ENCODE measurements at regions not wholly inside any gene's neighbourhood (a gene's known extent, or its start where the extent isn't known, plus 50 kb on each side); places are given as distances from the start of the nearest gene placed in this dataset.
"Not testable (repeated sequence)": the region's sequence is repeated elsewhere in the genome, so short reads cannot be mapped to it uniquely, and the experiment has no call there.

DNA sequence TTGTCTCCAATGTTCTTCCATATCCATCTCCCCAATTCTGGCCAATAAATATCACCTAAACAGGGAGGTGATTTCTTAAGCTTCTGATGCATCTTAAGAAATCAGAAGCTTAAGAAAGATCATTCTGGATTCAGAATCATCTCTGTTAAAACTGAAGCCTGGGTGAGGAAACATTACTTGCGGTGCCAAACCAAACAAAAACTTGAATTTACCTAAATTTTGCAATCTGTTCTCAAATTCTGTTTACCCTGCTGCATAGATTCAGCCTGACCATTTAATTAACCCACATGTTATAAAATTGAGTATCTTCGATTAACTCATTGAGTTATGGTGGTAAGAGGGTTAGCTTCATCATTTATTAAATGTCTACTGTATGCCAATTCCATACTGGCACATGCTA, 204.4 kb upstream of the ZNF385D start:
- TF ChIP-seq, protein P1, sequence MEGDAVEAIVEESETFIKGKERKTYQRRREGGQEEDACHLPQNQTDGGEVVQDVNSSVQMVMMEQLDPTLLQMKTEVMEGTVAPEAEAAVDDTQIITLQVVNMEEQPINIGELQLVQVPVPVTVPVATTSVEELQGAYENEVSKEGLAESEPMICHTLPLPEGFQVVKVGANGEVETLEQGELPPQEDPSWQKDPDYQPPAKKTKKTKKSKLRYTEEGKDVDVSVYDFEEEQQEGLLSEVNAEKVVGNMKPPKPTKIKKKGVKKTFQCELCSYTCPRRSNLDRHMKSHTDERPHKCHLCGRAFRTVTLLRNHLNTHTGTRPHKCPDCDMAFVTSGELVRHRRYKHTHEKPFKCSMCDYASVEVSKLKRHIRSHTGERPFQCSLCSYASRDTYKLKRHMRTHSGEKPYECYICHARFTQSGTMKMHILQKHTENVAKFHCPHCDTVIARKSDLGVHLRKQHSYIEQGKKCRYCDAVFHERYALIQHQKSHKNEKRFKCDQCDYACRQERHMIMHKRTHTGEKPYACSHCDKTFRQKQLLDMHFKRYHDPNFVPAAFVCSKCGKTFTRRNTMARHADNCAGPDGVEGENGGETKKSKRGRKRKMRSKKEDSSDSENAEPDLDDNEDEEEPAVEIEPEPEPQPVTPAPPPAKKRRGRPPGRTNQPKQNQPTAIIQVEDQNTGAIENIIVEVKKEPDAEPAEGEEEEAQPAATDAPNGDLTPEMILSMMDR (IDR thresholded peaks at IDR 0.05), result no peak
- no peak for TF ChIP-seq POLR2A (IDR thresholded peaks at IDR 0.05)
- no peaks in the 10 kb centered on the region for H3K4me1 ChIP-seq
- no peaks in the 10 kb centered on the region for H3K27me3 ChIP-seq
- no peaks in the 10 kb centered on the region for H3K36me3 ChIP-seq
- intact Hi-C loops (cut with DNase I; ENCODE audit: low total_unique reads), result no loop called here
- H3K27ac ChIP-seq, result no peak overlapping the region
- no peak for DNase-seq
- no peaks in the 10 kb centered on the region for H3K9me3 ChIP-seq
- H3K4me3 ChIP-seq, result no peak overlapping the region

GRCh38 chr3:21960033-21960432, 209.0 kb upstream of the ZNF385D start:
- Histone ChIP-seq H3K9me3 (no peaks in the 10 kb centered on the region), H3K27me3 (no peaks in the 10 kb centered on the region), H3K36me3 (no peaks in the 10 kb centered on the region), H3K4me1 (no peaks in the 10 kb centered on the region), H3K4me3 (no peak overlapping the region), H3K27ac (no peak overlapping the region)
- intact Hi-C loops (cut with DNase I; ENCODE audit: low total_unique reads), result no loop called here
- TF ChIP-seq POLR2A (IDR thresholded peaks at IDR 0.05), result no peak
- TF ChIP-seq, protein P1 (IDR thresholded peaks at IDR 0.05), result no peak
- no peak for DNase-seq

- intact Hi-C loops (cut with DNase I; ENCODE audit: low total_unique reads), result no loop called here
- Histone ChIP-seq H3K27me3 (no peaks in the 10 kb centered on the region), H3K27ac (no peak overlapping the region), H3K9me3 (no peaks in the 10 kb centered on the region), H3K36me3 (no peaks in the 10 kb centered on the region), H3K4me3 (no peak overlapping the region), H3K4me1 (no peaks in the 10 kb centered on the region)
- DNase-seq, result no peak
- no peak for TF ChIP-seq POLR2A (IDR thresholded peaks at IDR 0.05)
- TF ChIP-seq, protein P1 (IDR thresholded peaks at IDR 0.05), result no peak
These were observed 211.4 kb upstream of the ZNF385D start for GRCh38 chr3:21962456-21962855.

DNA sequence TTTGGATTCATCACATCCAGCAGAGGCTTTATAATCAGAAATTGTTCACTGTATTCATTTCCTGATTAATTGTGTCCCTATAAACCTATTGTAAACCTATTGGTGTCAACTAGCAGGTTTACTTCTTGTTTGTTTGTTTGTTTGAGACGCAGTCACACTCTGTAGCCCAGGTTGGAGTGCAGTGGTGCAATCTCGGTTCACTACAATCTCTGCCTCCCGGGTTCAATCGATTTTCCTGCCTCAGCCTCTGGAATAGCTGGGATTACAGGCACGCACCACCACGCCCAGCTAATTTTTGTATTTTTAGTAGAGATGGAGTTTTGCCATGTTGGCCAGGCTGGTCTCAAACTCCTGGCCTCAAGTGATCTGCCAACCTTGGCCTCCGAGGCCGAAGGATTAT, 215.4 kb upstream of the ZNF385D start:
- H3K27ac ChIP-seq; H3K4me3 ChIP-seq; H3K9me3 ChIP-seq; intact Hi-C loops (cut with DNase I; ENCODE audit: low total_unique reads); H3K27me3 ChIP-seq; H3K4me1 ChIP-seq; DNase-seq; H3K36me3 ChIP-seq: not testable (repeated sequence)

- Histone ChIP-seq H3K4me3 (no peak overlapping the region), H3K27ac (no peak overlapping the region), H3K27me3 (no peaks in the 10 kb centered on the region), H3K9me3 (no peaks in the 10 kb centered on the region), H3K4me1 (no peaks in the 10 kb centered on the region), H3K36me3 (no peaks in the 10 kb centered on the region)
- TF ChIP-seq, protein P1 (IDR thresholded peaks at IDR 0.05), result no peak
- no peak for TF ChIP-seq POLR2A (IDR thresholded peaks at IDR 0.05)
- DNase-seq, result no peak
- intact Hi-C loops (cut with DNase I; ENCODE audit: low total_unique reads), result no loop called here
These were observed 228.7 kb upstream of the ZNF385D start for GRCh38 chr3:21979706-21980105.

DNA sequence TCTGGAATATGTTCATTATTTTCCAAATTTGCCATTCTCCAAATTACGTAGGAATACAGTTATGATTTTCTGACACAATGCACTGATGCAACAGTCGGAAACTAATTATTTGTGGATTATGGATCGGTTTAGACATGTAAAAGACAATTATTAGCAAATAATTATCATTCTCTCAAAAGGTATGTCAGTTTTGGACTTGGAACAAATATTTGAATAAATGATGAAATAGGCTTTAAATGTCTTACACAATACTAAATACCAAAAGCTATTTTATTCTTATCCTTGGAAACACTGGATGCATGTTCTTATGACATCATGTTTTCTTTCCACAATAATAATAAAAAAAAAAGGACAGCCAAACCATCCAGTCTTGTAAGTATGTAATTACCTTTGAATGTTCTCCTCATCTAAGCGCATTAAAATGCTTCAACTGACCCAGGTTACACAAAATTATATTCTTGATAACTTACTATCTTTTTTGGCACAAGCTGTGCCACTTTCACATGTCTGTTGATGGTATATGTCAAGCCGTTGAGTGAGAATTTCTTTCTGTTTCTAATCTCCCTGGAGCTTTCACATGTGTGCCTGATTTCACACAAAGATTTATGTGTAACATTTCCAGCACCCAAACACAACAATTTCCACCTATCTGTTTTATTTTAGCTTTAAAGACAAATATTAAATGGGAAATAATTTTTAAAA, 238.5 kb upstream of the ZNF385D start:
- intact Hi-C loops (cut with DNase I; ENCODE audit: low total_unique reads), result no loop called here
- H3K9me3 ChIP-seq, result no peaks in the 10 kb centered on the region
- H3K4me1 ChIP-seq, result no peaks in the 10 kb centered on the region
- H3K36me3 ChIP-seq, result no peaks in the 10 kb centered on the region
- no peak overlapping the region for H3K27ac ChIP-seq
- TF ChIP-seq POLR2A (IDR thresholded peaks at IDR 0.05), result no peak
- TF ChIP-seq, protein P1 (IDR thresholded peaks at IDR 0.05), result no peak
- H3K4me3 ChIP-seq, result no peak overlapping the region
- no peak for DNase-seq
- H3K27me3 ChIP-seq, result no peaks in the 10 kb centered on the region
